Stomach (tissue), 8 donors: ENCODE measurements at regions not wholly inside any gene's neighbourhood (a gene's known extent, or its start where the extent isn't known, plus 50 kb on each side); places are given as distances from the start of the nearest gene placed in this dataset.

Source experiments
- DNase-seq, 2 donors: peaks; one replicate each; pipeline versions ENCODE4 v3.0.0 to v3.0.0-alpha.2; 2013 to 2019
- H3K27ac ChIP-seq, 5 donors: fragments of 200-600 bp in 4 of 5; sonication (generic) in 4 of 5; one replicate each; pipeline ENCODE4 v1.5.1; 2013 to 2019; ENCODE audit warnings: mild to moderate bottlenecking in 1 of 5, moderate library complexity in 1 of 5
- H3K27me3 ChIP-seq, 3 donors: fragments of 200-600 bp; sonication (generic); one replicate each; pipeline ENCODE4 v1.5.1; 2017 to 2019; ENCODE audit warnings: mixed run types in 1 of 3
- H3K36me3 ChIP-seq, 4 donors: fragments of 200-600 bp; sonication (generic); 1 replicate in 3 of 4; 2 replicates in 1 of 4; pipeline ENCODE4 v1.5.1; 2016 to 2019
- H3K4me1 ChIP-seq, 4 donors: fragments of 200-600 bp; sonication (generic); one replicate each; pipeline ENCODE4 v1.5.1; 2016 to 2019
- H3K4me3 ChIP-seq, 4 donors: fragments of 200-600 bp; sonication (generic) in 3 of 4; one replicate each; pipeline ENCODE4 v1.5.1; 2016 to 2019; ENCODE audit warnings: mild to moderate bottlenecking in 1 of 4
- H3K9me3 ChIP-seq, 4 donors: fragments of 200-600 bp; sonication (generic); one replicate each; pipeline ENCODE4 v1.5.1; 2016 to 2019
- EP300 ChIP-seq: sonication (generic); formaldehyde crosslinking; IDR thresholded peaks from one replicate; pipeline ENCODE4 v1.6.1; 2017; ENCODE audit warnings: antibody characterized with exemption
- POLR2A ChIP-seq, 4 donors: fragments of 450-650 bp; IDR thresholded peaks; one replicate each; pipeline ENCODE4 v1.6.1; 2016; ENCODE audit warnings: antibody characterized with exemption in 4 of 4, control low read depth in 2 of 4, mild to moderate bottlenecking in 1 of 4, moderate library complexity in 1 of 4
- POLR2AphosphoS5 ChIP-seq, 3 donors: sonication (generic); formaldehyde crosslinking; IDR thresholded peaks; one replicate each; pipeline ENCODE4 v1.6.1; 2016; ENCODE audit warnings: antibody characterized with exemption in 3 of 3
- WGBS, 5 donors: extraction: QIAGEN DNeasy Blood & Tissue Kit in 3 of 5; methylation state at CpG; one replicate each; pipeline versions ENCODE4 v1.1.5 to v1.1.7; 2013 to 2018; 5-methylcytosine and 5-hydroxymethylcytosine counted together
- intact Hi-C: fragments of 100-400 bp; cut with DNase I; formaldehyde crosslinking; loops from one replicate; pipeline ENCODE4 v1.15.1; 2023; ENCODE audit warnings: low total_unique reads
- TF ChIP-seq, protein P1 (sequence below), 7 experiments: fragments of 450-650 bp in 4 of 7; fragments of 200-600 bp in 3 of 7; sonication (generic) in 3 of 7; IDR thresholded peaks; one replicate each; pipeline ENCODE4 v1.5.1; 2016 to 2019; ENCODE audit warnings: antibody characterized with exemption in 7 of 7, control low read depth in 2 of 7, mild to moderate bottlenecking in 1 of 7
- donor health status: healthy with polysubstance abuse.
- donor health status: Bipolar disorder and iron deficiency.
- donor health status: healthy.

DNA sequence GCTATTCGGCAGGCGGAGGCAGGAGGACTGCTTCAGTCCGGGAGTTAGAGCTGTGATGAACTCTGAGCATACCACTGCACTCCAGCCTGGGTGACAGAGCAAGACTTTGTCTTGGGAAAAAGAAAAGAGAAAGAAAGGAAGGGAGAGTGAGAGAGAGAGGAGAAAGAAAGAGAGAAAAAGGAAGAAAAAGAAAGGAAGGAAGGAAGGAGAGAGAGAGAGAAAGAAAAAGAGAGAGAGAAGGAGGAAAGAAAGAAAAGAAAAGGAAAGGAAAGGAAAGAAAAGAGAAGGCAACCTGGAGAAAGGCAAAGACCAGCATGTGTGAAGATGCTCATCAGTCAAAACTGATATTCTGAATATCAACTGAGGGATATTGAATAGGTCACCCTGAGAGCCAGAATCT lies 143.1 kb upstream of the SASH1 start:
- H3K27ac ChIP-seq = no peak overlapping the region
- TF ChIP-seq POLR2AphosphoS5 (IDR thresholded peaks at IDR 0.05) = no peak
- no peak for TF ChIP-seq EP300
- no peak for TF ChIP-seq POLR2A (IDR thresholded peaks at IDR 0.05)
- WGBS, 5 donors = 89 to 98% (median 95%) methylated on average over 3 of the region's 3 CpGs
- no peak overlapping the region for H3K4me3 ChIP-seq
- H3K9me3 ChIP-seq = no peaks in the 10 kb centered on the region
- peaks cover 0 to 28% (median 5%) of the 10 kb centered on the region in 4 donors for H3K4me1 ChIP-seq
- H3K36me3 ChIP-seq = no peaks in the 10 kb centered on the region
- intact Hi-C loops = no loop called here
- no peak for DNase-seq
- no peaks in the 10 kb centered on the region for H3K27me3 ChIP-seq

DNA sequence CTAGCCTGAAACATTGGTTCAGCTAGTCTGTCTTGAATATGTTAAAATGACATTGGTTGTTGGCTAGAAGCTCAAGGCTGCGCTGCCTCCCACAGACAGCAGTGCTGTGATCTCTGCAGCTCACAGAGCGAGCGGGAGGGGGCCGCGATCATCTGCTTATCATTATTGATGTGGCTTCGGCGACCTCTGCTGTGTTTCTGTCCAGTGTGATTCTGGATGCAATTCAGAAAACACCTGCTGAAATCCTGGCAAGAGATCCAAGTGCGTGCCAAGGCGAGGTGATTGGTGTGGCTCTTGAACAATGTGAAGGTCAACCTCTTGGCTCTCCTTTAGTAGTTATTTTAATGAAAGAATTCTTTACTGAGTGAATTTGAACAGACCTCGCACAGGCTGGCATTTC lies 142.3 kb upstream of the SASH1 start:
- 19 to 35% (median 32%) methylated on average over 10 of the region's 10 CpGs for WGBS, 5 donors
- TF ChIP-seq POLR2AphosphoS5 (IDR thresholded peaks at IDR 0.05) (peak in 1 of 3 donors; percentile 14), EP300 (no peak)
- intact Hi-C loops = no loop called here
- Histone ChIP-seq H3K4me3 (no peak overlapping the region), H3K27me3 (no peaks in the 10 kb centered on the region), H3K27ac (peak overlapping the region in 1 of 5 donors; percentile 11), H3K36me3 (no peaks in the 10 kb centered on the region), H3K9me3 (no peaks in the 10 kb centered on the region), H3K4me1 (peaks cover 0 to 28% (median 5%) of the 10 kb centered on the region in 4 donors)
- peak; percentile 48 to 68 for DNase-seq

DNA sequence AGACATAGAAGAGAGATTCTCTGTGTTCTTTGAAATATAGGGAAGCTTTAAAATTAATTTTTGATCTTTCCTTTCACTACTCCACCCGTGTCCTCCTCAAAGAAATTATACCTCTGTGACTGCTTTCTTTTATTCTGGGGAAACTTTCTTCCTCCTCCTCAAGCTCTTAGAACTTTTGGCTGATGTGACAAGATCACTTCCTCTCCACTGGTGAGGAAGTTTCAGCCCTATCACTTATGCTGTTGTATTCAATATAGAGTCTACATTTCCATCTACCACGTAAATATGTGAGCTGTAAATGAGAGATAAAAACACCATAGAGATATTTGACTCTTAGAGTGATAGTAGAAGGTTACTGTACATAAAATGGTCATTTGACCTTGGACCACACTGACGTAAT lies 141.9 kb upstream of the SASH1 start:
- Histone ChIP-seq H3K4me3 (no peak overlapping the region), H3K36me3 (no peaks in the 10 kb centered on the region), H3K4me1 (peaks cover 0 to 28% (median 5%) of the 10 kb centered on the region in 4 donors), H3K9me3 (no peaks in the 10 kb centered on the region), H3K27me3 (no peaks in the 10 kb centered on the region), H3K27ac (peak overlapping the region in 1 of 5 donors; percentile 11)
- TF ChIP-seq EP300 (no peak), POLR2A (IDR thresholded peaks at IDR 0.05) (no peak), POLR2AphosphoS5 (IDR thresholded peaks at IDR 0.05) (no peak)
- TF ChIP-seq, protein P1, sequence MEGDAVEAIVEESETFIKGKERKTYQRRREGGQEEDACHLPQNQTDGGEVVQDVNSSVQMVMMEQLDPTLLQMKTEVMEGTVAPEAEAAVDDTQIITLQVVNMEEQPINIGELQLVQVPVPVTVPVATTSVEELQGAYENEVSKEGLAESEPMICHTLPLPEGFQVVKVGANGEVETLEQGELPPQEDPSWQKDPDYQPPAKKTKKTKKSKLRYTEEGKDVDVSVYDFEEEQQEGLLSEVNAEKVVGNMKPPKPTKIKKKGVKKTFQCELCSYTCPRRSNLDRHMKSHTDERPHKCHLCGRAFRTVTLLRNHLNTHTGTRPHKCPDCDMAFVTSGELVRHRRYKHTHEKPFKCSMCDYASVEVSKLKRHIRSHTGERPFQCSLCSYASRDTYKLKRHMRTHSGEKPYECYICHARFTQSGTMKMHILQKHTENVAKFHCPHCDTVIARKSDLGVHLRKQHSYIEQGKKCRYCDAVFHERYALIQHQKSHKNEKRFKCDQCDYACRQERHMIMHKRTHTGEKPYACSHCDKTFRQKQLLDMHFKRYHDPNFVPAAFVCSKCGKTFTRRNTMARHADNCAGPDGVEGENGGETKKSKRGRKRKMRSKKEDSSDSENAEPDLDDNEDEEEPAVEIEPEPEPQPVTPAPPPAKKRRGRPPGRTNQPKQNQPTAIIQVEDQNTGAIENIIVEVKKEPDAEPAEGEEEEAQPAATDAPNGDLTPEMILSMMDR (IDR thresholded peaks at IDR 0.05) = no peak
- intact Hi-C loops = no loop called here
- 36 to 61% (median 59%) methylated on average over 3 of the region's 3 CpGs for WGBS, 5 donors
- no peak for DNase-seq

DNA sequence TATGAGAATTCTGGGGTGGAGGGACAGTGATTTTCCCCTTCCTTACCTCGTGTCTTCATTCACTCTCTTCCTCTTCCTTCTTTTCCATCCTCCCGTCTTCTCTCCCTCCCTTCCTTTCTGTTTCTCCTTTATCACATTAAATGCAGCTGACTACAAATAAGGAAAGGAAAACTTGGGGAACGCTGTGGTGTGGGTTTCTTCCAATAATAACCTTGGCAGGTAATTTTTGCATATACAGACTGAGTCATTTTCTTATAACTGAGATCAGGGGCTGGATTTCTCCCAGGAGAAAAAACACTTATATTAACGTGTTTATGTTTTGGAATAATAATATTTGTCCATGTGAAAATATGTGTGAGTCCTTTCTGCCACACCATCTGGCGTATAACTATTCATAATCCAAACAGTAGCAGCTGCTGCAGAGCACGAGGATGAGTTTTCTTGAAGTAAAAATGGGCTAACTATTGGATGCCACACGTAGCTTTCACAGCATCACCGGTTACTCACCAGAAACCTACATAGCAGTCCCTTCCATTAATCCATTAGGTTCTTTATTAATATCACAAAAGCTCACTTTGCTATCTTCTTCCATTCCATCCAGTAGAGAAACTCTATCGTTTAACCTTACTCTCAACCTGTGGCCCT lies 139.2 kb upstream of the SASH1 start:
- TF ChIP-seq POLR2A (IDR thresholded peaks at IDR 0.05) (no peak), POLR2AphosphoS5 (IDR thresholded peaks at IDR 0.05) (no peak), EP300 (no peak)
- TF ChIP-seq, protein P1 (IDR thresholded peaks at IDR 0.05) = no peak
- Histone ChIP-seq H3K4me1 (peaks cover 0 to 28% (median 3%) of the 10 kb centered on the region in 4 donors), H3K4me3 (no peak overlapping the region), H3K9me3 (no peaks in the 10 kb centered on the region), H3K36me3 (no peaks in the 10 kb centered on the region), H3K27me3 (no peaks in the 10 kb centered on the region), H3K27ac (no peak overlapping the region)
- 49 to 66% (median 57%) methylated on average over 9 of the region's 9 CpGs for WGBS, 5 donors
- intact Hi-C loops = no loop called here
- no peak for DNase-seq

DNA sequence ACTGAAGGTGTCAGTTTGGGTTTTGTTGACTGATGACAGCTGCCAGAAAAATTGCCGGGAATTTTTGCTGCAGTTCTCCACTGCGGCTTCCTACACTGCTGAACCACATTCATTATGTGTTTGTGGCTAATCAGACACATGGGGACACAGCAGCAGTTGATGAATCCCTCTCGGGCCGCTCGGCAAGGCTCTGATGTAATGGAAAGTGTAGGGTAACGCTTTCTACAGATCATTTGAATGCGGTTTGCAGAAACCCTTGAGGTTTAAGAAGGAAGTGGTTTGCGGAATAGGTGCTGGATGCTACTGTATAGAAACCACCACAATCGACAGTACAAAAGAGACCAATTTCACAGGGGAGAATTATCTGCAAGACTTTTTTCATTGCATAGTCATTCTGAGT lies 138.7 kb upstream of the SASH1 start:
- Histone ChIP-seq H3K9me3 (no peaks in the 10 kb centered on the region), H3K27me3 (no peaks in the 10 kb centered on the region), H3K36me3 (no peaks in the 10 kb centered on the region), H3K4me1 (peaks cover 0 to 28% (median 2%) of the 10 kb centered on the region in 4 donors), H3K4me3 (no peak overlapping the region), H3K27ac (no peak overlapping the region)
- TF ChIP-seq POLR2AphosphoS5 (IDR thresholded peaks at IDR 0.05) = no peak
- TF ChIP-seq EP300 = no peak
- no peak for TF ChIP-seq POLR2A (IDR thresholded peaks at IDR 0.05)
- TF ChIP-seq, protein P1 (IDR thresholded peaks at IDR 0.05) = no peak
- DNase-seq = peak in 1 of 2 donors; percentile 76
- 46 to 68% (median 63%) methylated on average over 9 of the region's 9 CpGs for WGBS, 5 donors
- intact Hi-C loops = no loop called here
